ENCODE measurements at regions not wholly inside any gene's neighbourhood (a gene's known extent, or its start where the extent isn't known, plus 50 kb on each side); places are given as distances from the start of the nearest gene placed in this dataset.

DNA sequence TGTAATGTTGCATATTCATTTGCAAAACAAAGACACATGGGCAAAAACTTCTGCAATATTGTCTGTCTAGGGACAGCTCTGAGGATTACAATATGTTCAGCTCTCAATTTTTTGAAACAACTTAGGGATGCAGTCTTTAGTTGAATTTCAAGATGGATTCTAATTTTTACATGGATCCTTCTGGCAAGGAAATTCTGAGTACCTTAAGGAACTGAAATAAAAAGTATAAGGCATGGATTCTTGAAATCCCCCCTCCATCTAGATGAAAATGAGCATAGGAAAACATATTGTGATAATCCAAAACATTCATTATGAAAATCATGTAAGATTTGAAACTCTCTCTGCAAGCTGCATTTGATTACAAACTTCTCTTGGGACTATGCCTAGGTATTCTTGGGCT, 568.6 kb downstream of the CETN3 start:
- TF ChIP-seq TAF1 (IDR thresholded peaks at IDR 0.05; ENCODE audit: borderline replicate concordance, low read depth, low read length), result no peak
- TF ChIP-seq POLR2A (IDR thresholded peaks at IDR 0.05; ENCODE audit: low read depth, low read length), result no peak

Data from GM12892 (cell line).